Panc1 (cell line): ENCODE measurements at regions not wholly inside any gene's neighbourhood (a gene's known extent, or its start where the extent isn't known, plus 50 kb on each side); places are given as distances from the start of the nearest gene placed in this dataset.

Experiments used
- ATAC-seq: fragments of 200-7000 bp; cut with Tn5 transposase; 2 replicates; pipeline ENCODE4 v1.9.1; 2020; ENCODE audit warnings: mild to moderate bottlenecking, moderate library complexity
- BruUV-seq: library from RNA; stranded (reverse); fragments of 400-500 nt; replicated peaks from 2 replicates; lab custom pipeline; 2021; lab: Mats Ljungman, UMichigan
- CTCF ChIA-PET: fragments of 300-600 bp; sonication (Branson Sonifier 250); formaldehyde crosslinking; loops from one replicate; lab custom pipeline; 2022; ENCODE audit warnings: antibody characterized with exemption; lab: Charles Lee
- POLR2A ChIA-PET: fragments of 300-600 bp; sonication (Branson Sonifier 250); formaldehyde crosslinking; loops from one replicate; lab custom pipeline; 2022; ENCODE audit warnings: antibody characterized with exemption; lab: Charles Lee
- DNase-seq: peaks from one replicate; pipeline ENCODE4 v3.0.0-alpha.2; 2010; ENCODE audit warnings: low read depth, low spot score
- H3K27ac ChIP-seq: 2 replicates; pipeline ENCODE4 v1.5.1; 2011; ENCODE audit warnings: mild to moderate bottlenecking, low read length, inconsistent platforms
- H3K27me3 ChIP-seq: fragments of 200-500 bp; sonication (Bioruptor generic); 2 replicates; pipeline ENCODE4 v1.6.0; 2014; ENCODE audit warnings: low read length, inconsistent platforms; ENCODE audit not compliant: control insufficient read depth, insufficient read depth
- H3K36me3 ChIP-seq: fragments of 200-500 bp; sonication (Bioruptor generic); 2 replicates; pipeline ENCODE4 v1.5.1; 2014; ENCODE audit warnings: inconsistent platforms, mild to moderate bottlenecking, low read length, moderate library complexity; ENCODE audit not compliant: control insufficient read depth, insufficient read depth
- H3K4me1 ChIP-seq: 2 replicates; pipeline ENCODE4 v1.5.1; 2011; ENCODE audit warnings: inconsistent platforms, mild to moderate bottlenecking, low read length, moderate library complexity; ENCODE audit not compliant: control insufficient read depth, insufficient read depth
- H3K4me3 ChIP-seq, 2 experiments: 2 replicates each; pipeline ENCODE4 v1.5.1; 2011 to 2012; ENCODE audit warnings: low read depth in 2 of 2, low read length in 2 of 2, mild to moderate bottlenecking in 2 of 2, inconsistent platforms in 1 of 2, moderate library complexity in 1 of 2
- H3K9me3 ChIP-seq: fragments of 200-500 bp; sonication (Bioruptor generic); 2 replicates; pipeline ENCODE4 v1.5.1; 2014; ENCODE audit warnings: low read depth, mild to moderate bottlenecking, inconsistent platforms, low read length, moderate library complexity; ENCODE audit not compliant: control insufficient read depth, insufficient read depth
- POLR2AphosphoS5 ChIP-seq: IDR thresholded peaks from 2 replicates; pipeline ENCODE4 v1.6.1; 2012; ENCODE audit warnings: mild to moderate bottlenecking, low read depth, low read length, moderate library complexity
- SIN3A ChIP-seq: IDR thresholded peaks from 2 replicates; pipeline ENCODE4 v1.6.1; 2012; ENCODE audit warnings: low read depth, mild to moderate bottlenecking, low read length, moderate library complexity, borderline replicate concordance; ENCODE audit not compliant: insufficient read depth
- TCF7L2 ChIP-seq: IDR thresholded peaks from 2 replicates; pipeline ENCODE4 v1.6.1; 2011; ENCODE audit warnings: mild to moderate bottlenecking, low read depth, low read length, inconsistent platforms
- in situ Hi-C: cut with HindIII; loops from 2 replicates; pipeline ENCODE4 v1.10.0; 2016; ENCODE audit warnings: low sequenced_read_pairs, low pct_unique_long_range_greater_than_20kb
- intact Hi-C: fragments of 100-400 bp; cut with micrococcal nuclease; formaldehyde crosslinking; loops from one replicate; pipeline ENCODE4 v1.10.0; 2022; ENCODE audit not compliant: unreplicated experiment
- TF ChIP-seq, protein P1 (sequence below): fragments of 450-650 bp; IDR thresholded peaks from 2 replicates; pipeline ENCODE4 v1.5.1; 2017; ENCODE audit warnings: mild to moderate bottlenecking
- TF ChIP-seq, protein P2 (sequence below), 2 experiments: IDR thresholded peaks; 2 replicates each; pipeline ENCODE4 v1.6.1; 2011 to 2012; ENCODE audit warnings: low read depth in 2 of 2, control low read depth in 1 of 2, low read length in 1 of 2, mild to moderate bottlenecking in 1 of 2, moderate library complexity in 1 of 2; ENCODE audit not compliant: insufficient read depth in 1 of 2

DNA sequence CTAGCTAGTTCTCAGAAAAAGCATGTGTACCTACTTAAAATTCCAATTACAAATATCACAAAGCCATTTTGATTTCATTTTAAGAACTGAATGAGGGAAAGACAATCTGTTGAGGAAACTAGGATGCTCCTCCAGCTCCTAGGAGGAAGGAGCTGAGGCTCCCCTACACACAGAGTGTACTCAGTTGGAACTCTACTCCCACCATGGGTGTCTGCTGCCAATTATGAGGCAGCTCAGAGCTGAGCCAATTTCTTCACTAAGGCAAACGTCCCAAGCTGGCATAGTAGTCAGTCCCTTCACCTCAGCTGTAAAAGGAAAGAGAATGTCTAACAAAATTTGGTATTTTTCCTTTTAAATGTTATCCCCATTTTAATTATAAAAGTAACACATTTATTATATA lies 300.0 kb upstream of the TRPC7 start:
- DNase-seq (no peak), ATAC-seq (no peak)
- H3K36me3 ChIP-seq = no peaks in the 10 kb centered on the region
- ChIA-PET CTCF (no interaction called here), POLR2A (no interaction called here)
- intact Hi-C loops = no loop called here
- H3K27me3 ChIP-seq = no peaks in the 10 kb centered on the region
- BruUV-seq = no TSS peak
- TF ChIP-seq SIN3A = no peak
- TF ChIP-seq POLR2AphosphoS5 = no peak
- TF ChIP-seq, protein P1, sequence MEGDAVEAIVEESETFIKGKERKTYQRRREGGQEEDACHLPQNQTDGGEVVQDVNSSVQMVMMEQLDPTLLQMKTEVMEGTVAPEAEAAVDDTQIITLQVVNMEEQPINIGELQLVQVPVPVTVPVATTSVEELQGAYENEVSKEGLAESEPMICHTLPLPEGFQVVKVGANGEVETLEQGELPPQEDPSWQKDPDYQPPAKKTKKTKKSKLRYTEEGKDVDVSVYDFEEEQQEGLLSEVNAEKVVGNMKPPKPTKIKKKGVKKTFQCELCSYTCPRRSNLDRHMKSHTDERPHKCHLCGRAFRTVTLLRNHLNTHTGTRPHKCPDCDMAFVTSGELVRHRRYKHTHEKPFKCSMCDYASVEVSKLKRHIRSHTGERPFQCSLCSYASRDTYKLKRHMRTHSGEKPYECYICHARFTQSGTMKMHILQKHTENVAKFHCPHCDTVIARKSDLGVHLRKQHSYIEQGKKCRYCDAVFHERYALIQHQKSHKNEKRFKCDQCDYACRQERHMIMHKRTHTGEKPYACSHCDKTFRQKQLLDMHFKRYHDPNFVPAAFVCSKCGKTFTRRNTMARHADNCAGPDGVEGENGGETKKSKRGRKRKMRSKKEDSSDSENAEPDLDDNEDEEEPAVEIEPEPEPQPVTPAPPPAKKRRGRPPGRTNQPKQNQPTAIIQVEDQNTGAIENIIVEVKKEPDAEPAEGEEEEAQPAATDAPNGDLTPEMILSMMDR = no peak
- TF ChIP-seq, protein P2, sequence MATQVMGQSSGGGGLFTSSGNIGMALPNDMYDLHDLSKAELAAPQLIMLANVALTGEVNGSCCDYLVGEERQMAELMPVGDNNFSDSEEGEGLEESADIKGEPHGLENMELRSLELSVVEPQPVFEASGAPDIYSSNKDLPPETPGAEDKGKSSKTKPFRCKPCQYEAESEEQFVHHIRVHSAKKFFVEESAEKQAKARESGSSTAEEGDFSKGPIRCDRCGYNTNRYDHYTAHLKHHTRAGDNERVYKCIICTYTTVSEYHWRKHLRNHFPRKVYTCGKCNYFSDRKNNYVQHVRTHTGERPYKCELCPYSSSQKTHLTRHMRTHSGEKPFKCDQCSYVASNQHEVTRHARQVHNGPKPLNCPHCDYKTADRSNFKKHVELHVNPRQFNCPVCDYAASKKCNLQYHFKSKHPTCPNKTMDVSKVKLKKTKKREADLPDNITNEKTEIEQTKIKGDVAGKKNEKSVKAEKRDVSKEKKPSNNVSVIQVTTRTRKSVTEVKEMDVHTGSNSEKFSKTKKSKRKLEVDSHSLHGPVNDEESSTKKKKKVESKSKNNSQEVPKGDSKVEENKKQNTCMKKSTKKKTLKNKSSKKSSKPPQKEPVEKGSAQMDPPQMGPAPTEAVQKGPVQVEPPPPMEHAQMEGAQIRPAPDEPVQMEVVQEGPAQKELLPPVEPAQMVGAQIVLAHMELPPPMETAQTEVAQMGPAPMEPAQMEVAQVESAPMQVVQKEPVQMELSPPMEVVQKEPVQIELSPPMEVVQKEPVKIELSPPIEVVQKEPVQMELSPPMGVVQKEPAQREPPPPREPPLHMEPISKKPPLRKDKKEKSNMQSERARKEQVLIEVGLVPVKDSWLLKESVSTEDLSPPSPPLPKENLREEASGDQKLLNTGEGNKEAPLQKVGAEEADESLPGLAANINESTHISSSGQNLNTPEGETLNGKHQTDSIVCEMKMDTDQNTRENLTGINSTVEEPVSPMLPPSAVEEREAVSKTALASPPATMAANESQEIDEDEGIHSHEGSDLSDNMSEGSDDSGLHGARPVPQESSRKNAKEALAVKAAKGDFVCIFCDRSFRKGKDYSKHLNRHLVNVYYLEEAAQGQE (IDR thresholded peaks at IDR 0.05; ENCODE audit: insufficient read depth in 1 of 2, low read depth in 2 of 2, low read length in 1 of 2) = no peak
- TF ChIP-seq TCF7L2 = no peak
- no peaks in the 10 kb centered on the region for H3K9me3 ChIP-seq
- in situ Hi-C loops = no loop called here
- no peak overlapping the region for H3K27ac ChIP-seq
- H3K4me3 ChIP-seq = no peak overlapping the region
- H3K4me1 ChIP-seq = no peaks in the 10 kb centered on the region

DNA sequence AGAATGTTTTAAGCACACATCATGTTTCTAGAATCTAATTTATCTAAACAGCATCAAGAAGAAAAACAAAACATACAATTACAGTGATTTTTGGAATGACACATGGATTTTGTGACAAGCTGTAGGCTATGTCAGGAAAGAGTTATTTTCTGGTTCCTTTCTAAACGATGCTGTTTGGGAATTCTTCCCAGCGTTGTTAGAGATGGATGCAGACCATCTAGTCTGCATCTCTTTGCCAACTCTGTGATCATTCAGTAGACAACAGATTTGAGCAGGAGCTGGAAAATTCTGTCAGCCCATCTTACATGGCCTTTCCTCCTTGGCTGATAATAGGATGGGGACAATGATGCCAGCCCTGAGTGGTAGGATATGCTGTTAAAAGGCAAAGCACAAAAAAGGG lies 295.7 kb upstream of the TRPC7 start:
- no peaks in the 10 kb centered on the region for H3K27me3 ChIP-seq
- TF ChIP-seq SIN3A (no peak), POLR2AphosphoS5 (no peak), TCF7L2 (no peak)
- TF ChIP-seq, protein P2 (IDR thresholded peaks at IDR 0.05; ENCODE audit: insufficient read depth in 1 of 2, low read depth in 2 of 2, low read length in 1 of 2) = no peak
- TF ChIP-seq, protein P1 = no peak
- H3K4me1 ChIP-seq = no peaks in the 10 kb centered on the region
- no TSS peak for BruUV-seq
- ChIA-PET CTCF (no interaction called here), POLR2A (no interaction called here)
- no peak overlapping the region for H3K27ac ChIP-seq
- H3K36me3 ChIP-seq = no peaks in the 10 kb centered on the region
- no peak overlapping the region for H3K4me3 ChIP-seq
- in situ Hi-C loops = no loop called here
- DNase-seq = no peak
- intact Hi-C loops = no loop called here
- no peak for ATAC-seq
- H3K9me3 ChIP-seq = no peaks in the 10 kb centered on the region
